ENCODE measurements at regions not wholly inside any gene's neighbourhood (a gene's known extent, or its start where the extent isn't known, plus 50 kb on each side); places are given as distances from the start of the nearest gene placed in this dataset.

GRCh38 chr15:61295239-61295638 lies 66.1 kb upstream of the RORA start:
- no peaks in the 10 kb centered on the region for H3K36me3 ChIP-seq (ENCODE audit: low read depth)
- in situ Hi-C loops (cut with MboI) = no loop called here
- WGBS, 2 experiments (ENCODE audit: low coverage in 1 of 2, low lambda C conversion rate in 2 of 2, missing lambda C conversion rate in 2 of 2) = 58 to 63% methylated on average over 3 of the region's 3 CpGs

GRCh38 chr15:61282661-61283060 lies 53.6 kb upstream of the RORA start:
- no peak for DNase-seq
- Histone ChIP-seq H2AFZ (no peak overlapping the region), H3K4me2 (ENCODE audit: unreplicated experiment) (no peak overlapping the region), H3K9me2 (ENCODE audit: insufficient read depth) (no peaks in the 10 kb centered on the region), H3K27me3 (replicated peaks; ENCODE audit: insufficient read depth) (no peaks in the 10 kb centered on the region), H4K20me1 (ENCODE audit: insufficient read depth) (no peaks in the 10 kb centered on the region), H3K9ac (no peak overlapping the region), H3K4me1 (ENCODE audit: insufficient read depth) (no peaks in the 10 kb centered on the region), H3F3A (ENCODE audit: insufficient read depth) (no peaks in the 10 kb centered on the region), H3K9me3 (ENCODE audit: low read depth) (no peaks in the 10 kb centered on the region), H3K79me2 (ENCODE audit: insufficient read depth) (no peaks in the 10 kb centered on the region), H3K27ac (no peak overlapping the region), H3K36me3 (ENCODE audit: low read depth) (no peaks in the 10 kb centered on the region), H3K4me3 (no peak overlapping the region)
- WGBS, 2 experiments (ENCODE audit: low coverage in 1 of 2, low lambda C conversion rate in 2 of 2, missing lambda C conversion rate in 2 of 2) = 57 to 59% methylated on average over 4 of the region's 4 CpGs
- TF ChIP-seq EZH2phosphoT487 (IDR thresholded peaks at IDR 0.05; ENCODE audit: insufficient read depth, low read depth) (no peak), EZH2 (IDR thresholded peaks at IDR 0.05; ENCODE audit: insufficient read depth, poor library complexity, severe bottlenecking) (no peak)
- in situ Hi-C loops (cut with MboI) = no loop called here

More at GRCh38 chr15:61295239-61295638, 66.1 kb upstream of the RORA start:
- Histone ChIP-seq H3K9me2 (ENCODE audit: insufficient read depth) (no peaks in the 10 kb centered on the region), H3K27ac (no peak overlapping the region), H3K27me3 (replicated peaks; ENCODE audit: insufficient read depth) (0 out of 2 replicates have a peak, but pooled peaks cover 6% of the 10 kb centered on the region), H3K4me2 (ENCODE audit: unreplicated experiment) (no peak overlapping the region), H3F3A (ENCODE audit: insufficient read depth) (no peaks in the 10 kb centered on the region), H2AFZ (no peak overlapping the region), H3K9me3 (ENCODE audit: low read depth) (no peaks in the 10 kb centered on the region), H4K20me1 (ENCODE audit: insufficient read depth) (no peaks in the 10 kb centered on the region), H3K9ac (no peak overlapping the region), H3K4me1 (ENCODE audit: insufficient read depth) (no peaks in the 10 kb centered on the region), H3K4me3 (no peak overlapping the region), H3K79me2 (ENCODE audit: insufficient read depth) (no peaks in the 10 kb centered on the region)
- TF ChIP-seq EZH2 (IDR thresholded peaks at IDR 0.05; ENCODE audit: insufficient read depth, poor library complexity, severe bottlenecking) (no peak), EZH2phosphoT487 (IDR thresholded peaks at IDR 0.05; ENCODE audit: insufficient read depth, low read depth) (no peak)
- no peak for DNase-seq

- Histone ChIP-seq H3K9me2 (ENCODE audit: insufficient read depth) (no peaks in the 10 kb centered on the region), H3K79me2 (ENCODE audit: insufficient read depth) (no peaks in the 10 kb centered on the region), H3K9ac (no peak overlapping the region), H3K27ac (no peak overlapping the region), H3K4me1 (ENCODE audit: insufficient read depth) (no peaks in the 10 kb centered on the region), H3K36me3 (ENCODE audit: low read depth) (no peaks in the 10 kb centered on the region), H4K20me1 (ENCODE audit: insufficient read depth) (no peaks in the 10 kb centered on the region), H3K27me3 (replicated peaks; ENCODE audit: insufficient read depth) (no peaks in the 10 kb centered on the region), H3K4me3 (no peak overlapping the region), H3F3A (ENCODE audit: insufficient read depth) (no peaks in the 10 kb centered on the region), H2AFZ (no peak overlapping the region), H3K9me3 (ENCODE audit: low read depth) (no peaks in the 10 kb centered on the region), H3K4me2 (ENCODE audit: unreplicated experiment) (no peak overlapping the region)
- in situ Hi-C loops (cut with MboI) = no loop called here
- WGBS, 2 experiments (ENCODE audit: low coverage in 1 of 2, low lambda C conversion rate in 2 of 2, missing lambda C conversion rate in 2 of 2) = 0 to 16% methylated on average over 1 of the region's 1 CpG
- no peak for DNase-seq
- TF ChIP-seq EZH2phosphoT487 (IDR thresholded peaks at IDR 0.05; ENCODE audit: insufficient read depth, low read depth) = no peak
- no peak for TF ChIP-seq EZH2 (IDR thresholded peaks at IDR 0.05; ENCODE audit: insufficient read depth, poor library complexity, severe bottlenecking)
These were observed 52.2 kb upstream of the RORA start for GRCh38 chr15:61281328-61281727.
